A549 (cell line): ENCODE measurements at regions not wholly inside any gene's neighbourhood (a gene's known extent, or its start where the extent isn't known, plus 50 kb on each side); places are given as distances from the start of the nearest gene placed in this dataset.
"Not testable (repeated sequence)": the region's sequence is repeated elsewhere in the genome, so short reads cannot be mapped to it uniquely, and the experiment has no call there.

Experiments used
- ATAC-seq, 2 experiments: fragments of 200-7000 bp in 1 of 2; fragments of >200 bp in 1 of 2; cut with Nextera tagmentation in 1 of 2; cut with Tn5 transposase in 1 of 2; 3 replicates each; pipeline versions ENCODE4 v1.8.0 to v1.9.1; 2018 to 2020; ENCODE audit warnings: mild to moderate bottlenecking in 1 of 2, moderate library complexity in 1 of 2
- CTCF ChIA-PET: fragments of 300-600 bp; sonication (Branson Sonifier 250); formaldehyde crosslinking; extraction: SDS; loops from one replicate; lab custom pipeline; 2021; ENCODE audit warnings: antibody characterized with exemption, inconsistent platforms; lab: Yijun Ruan, JAX
- POLR2A ChIA-PET: fragments of 350-600 bp; formaldehyde crosslinking; extraction: SDS; loops from one replicate; lab custom pipeline; 2021; ENCODE audit warnings: antibody characterized with exemption, inconsistent platforms; lab: Yijun Ruan, JAX
- DNase-seq, 2 experiments: peaks; one replicate each; pipeline versions ENCODE4 v3.0.0 to v3.0.0-alpha.2; 2011 to 2016; ENCODE audit warnings: low read depth in 1 of 2, low spot score in 1 of 2
- FAIRE-seq: peaks from 2 replicates; lab custom pipeline; 2011; peaks lifted over from hg19 to GRCh38; lab: Jason Lieb, UNC
- H3K27ac ChIP-seq, 2 experiments: fragments of >200 bp; sonication (Bioruptor Twin); formaldehyde crosslinking; 3 replicates each; pipeline ENCODE4 v1.5.1; 2016 to 2017
- H3K4me1 ChIP-seq: fragments of >200 bp; sonication (Bioruptor Twin); formaldehyde crosslinking; 3 replicates; pipeline ENCODE4 v1.6.1; 2016
- H3K4me2 ChIP-seq: fragments of >200 bp; sonication (Bioruptor Twin); formaldehyde crosslinking; 3 replicates; pipeline ENCODE4 v1.6.1; 2016
- H3K4me3 ChIP-seq: fragments of >200 bp; sonication (Bioruptor Twin); formaldehyde crosslinking; 3 replicates; pipeline ENCODE4 v1.5.1; 2016
- H3K9me3 ChIP-seq: fragments of >200 bp; sonication (Bioruptor Twin); formaldehyde crosslinking; 3 replicates; pipeline ENCODE4 v1.6.1; 2016
- BCL3 ChIP-seq: fragments of >200 bp; sonication (Bioruptor Twin); formaldehyde crosslinking; IDR thresholded peaks from 3 replicates; pipeline ENCODE4 v1.6.1; 2016
- BHLHE40 ChIP-seq: IDR thresholded peaks from 2 replicates; pipeline ENCODE4 v1.6.1; 2012; ENCODE audit warnings: low read depth, low read length, inconsistent platforms
- CBX8 ChIP-seq: fragments of 200-600 bp; sonication (generic); IDR thresholded peaks from 2 replicates; pipeline ENCODE4 v1.6.1; 2016
- E2F6 ChIP-seq: IDR thresholded peaks from 2 replicates; pipeline ENCODE4 v1.6.1; 2012; ENCODE audit warnings: low read depth, borderline replicate concordance
- EHMT2 ChIP-seq: fragments of 200-600 bp; sonication (generic); IDR thresholded peaks from 2 replicates; pipeline ENCODE4 v1.6.1; 2016; ENCODE audit warnings: antibody characterized with exemption, low read depth, mild to moderate bottlenecking, moderate library complexity
- ELK1 ChIP-seq: fragments of 150-350 bp; IDR thresholded peaks from 2 replicates; pipeline ENCODE4 v1.6.1; 2014; ENCODE audit warnings: low read depth, mild to moderate bottlenecking, low read length
- EP300 ChIP-seq, 2 experiments: fragments of >200 bp; sonication (Bioruptor Twin); formaldehyde crosslinking; IDR thresholded peaks; 2 replicates in 1 of 2; 3 replicates in 1 of 2; pipeline ENCODE4 v1.6.1; 2016 to 2017
- ESRRA ChIP-seq: fragments of 150-350 bp; IDR thresholded peaks from 2 replicates; pipeline ENCODE4 v1.6.1; 2014; ENCODE audit warnings: mild to moderate bottlenecking, low read length, borderline replicate concordance
- GATA3 ChIP-seq: IDR thresholded peaks from 2 replicates; pipeline ENCODE4 v1.6.1; 2012; ENCODE audit warnings: borderline replicate concordance
- HOXB13 ChIP-seq: fragments of 250-450 bp; sonication (Bioruptor Pico); IDR thresholded peaks from 2 replicates; pipeline ENCODE4 v1.5.0; 2020; ENCODE audit warnings: low read depth, mild to moderate bottlenecking, moderate library complexity
- HOXB5 ChIP-seq: fragments of 250-450 bp; sonication (Bioruptor Pico); IDR thresholded peaks from 2 replicates; pipeline ENCODE4 v1.5.0; 2020; ENCODE audit warnings: mild to moderate bottlenecking, moderate library complexity
- JUN ChIP-seq, 2 experiments: fragments of >200 bp; sonication (Bioruptor Twin); formaldehyde crosslinking; IDR thresholded peaks; 2 replicates in 1 of 2; 3 replicates in 1 of 2; pipeline ENCODE4 v1.6.1; 2016 to 2017
- KDM1A ChIP-seq: fragments of 200-600 bp; sonication (generic); IDR thresholded peaks from 2 replicates; pipeline ENCODE4 v1.6.1; 2016; ENCODE audit warnings: low read depth, mild to moderate bottlenecking
- MAX ChIP-seq: IDR thresholded peaks from 2 replicates; pipeline ENCODE4 v1.6.1; 2012
- MAZ ChIP-seq: fragments of 150-350 bp; IDR thresholded peaks from 2 replicates; pipeline ENCODE4 v1.6.1; 2014; ENCODE audit warnings: antibody characterized with exemption, low read depth, low read length, borderline replicate concordance
- NFE2L2 ChIP-seq: fragments of 150-350 bp; conservative IDR thresholded peaks from 2 replicates; pipeline ENCODE4 v1.6.1; 2014; ENCODE audit warnings: low read length
- NR3C1 ChIP-seq: fragments of >200 bp; sonication (Bioruptor Twin); formaldehyde crosslinking; IDR thresholded peaks from 3 replicates; pipeline ENCODE4 v1.6.1; 2017
- PBX3 ChIP-seq: IDR thresholded peaks from 2 replicates; pipeline ENCODE4 v1.6.1; 2012
- POLR2A ChIP-seq: IDR thresholded peaks from 2 replicates; pipeline ENCODE4 v1.6.1; 2012; ENCODE audit warnings: mild to moderate bottlenecking, low read length
- REST ChIP-seq: fragments of 200-600 bp; sonication (generic); IDR thresholded peaks from 2 replicates; pipeline ENCODE4 v1.6.1; 2016; ENCODE audit warnings: antibody characterized with exemption, mild to moderate bottlenecking, moderate library complexity
- RFX5 ChIP-seq: fragments of 450-650 bp; IDR thresholded peaks from 2 replicates; pipeline ENCODE4 v1.7.1; 2014; ENCODE audit warnings: antibody characterized with exemption, mild to moderate bottlenecking, moderate library complexity
- SMC3 ChIP-seq: fragments of >200 bp; sonication (Bioruptor Twin); formaldehyde crosslinking; IDR thresholded peaks from 3 replicates; pipeline ENCODE4 v1.6.1; 2018; ENCODE audit warnings: inconsistent platforms
- SREBF2 ChIP-seq: fragments of 450-650 bp; IDR thresholded peaks from 2 replicates; pipeline ENCODE4 v1.6.1; 2014; ENCODE audit warnings: mild to moderate bottlenecking, moderate library complexity
- ZFP36 ChIP-seq: fragments of 450-650 bp; IDR thresholded peaks from 2 replicates; pipeline ENCODE4 v1.6.1; 2014; ENCODE audit warnings: borderline replicate concordance; ENCODE audit not compliant: partially characterized antibody
- ZSCAN20 ChIP-seq: fragments of 250-450 bp; sonication (Bioruptor Pico); IDR thresholded peaks from 2 replicates; pipeline ENCODE4 v1.8.0; 2022; ENCODE audit warnings: mild to moderate bottlenecking, moderate library complexity
- WGBS: methylation state at CpG from one replicate; pipeline ENCODE4 v1.1.6; 2017; ENCODE audit errors: missing lambda C conversion rate; 5-methylcytosine and 5-hydroxymethylcytosine counted together

- Histone ChIP-seq H3K4me1 (no peaks in the 10 kb centered on the region), H3K27ac (no peak overlapping the region), H3K4me3 (no peak overlapping the region), H3K4me2 (no peak overlapping the region), H3K9me3 (no peaks in the 10 kb centered on the region)
- FAIRE-seq = no peak
- WGBS = 81% methylated on average over 7 of the region's 7 CpGs
- no peak for ATAC-seq
- ChIA-PET POLR2A (no interaction called here), CTCF (no interaction called here)
- no peak for DNase-seq
- TF ChIP-seq MAZ = no peak
- TF ChIP-seq JUN (IDR thresholded peaks at IDR 0.05) = no peak
- TF ChIP-seq KDM1A = no peak
- TF ChIP-seq SMC3 = no peak
- TF ChIP-seq CBX8 = no peak
- no peak for TF ChIP-seq REST
- TF ChIP-seq POLR2A = no peak
- no peak for TF ChIP-seq BCL3
- TF ChIP-seq GATA3 = no peak
- no peak for TF ChIP-seq MAX
- no peak for TF ChIP-seq NFE2L2
- no peak for TF ChIP-seq ESRRA
- no peak for TF ChIP-seq PBX3
- no peak for TF ChIP-seq E2F6
- no peak for TF ChIP-seq RFX5
- TF ChIP-seq HOXB5 (CRISPR knock-in tag) = no peak
These were observed 123.8 kb downstream of the CYP26B1 start for GRCh38 chr2:72023678-72024390.

- ATAC-seq, H3K9me3 ChIP-seq, FAIRE-seq, H3K4me1 ChIP-seq, H3K4me2 ChIP-seq, H3K4me3 ChIP-seq, POLR2A ChIA-PET, DNase-seq, H3K27ac ChIP-seq: not testable (repeated sequence)
- 62% methylated on average over 16 of the region's 16 CpGs for WGBS
- CTCF ChIA-PET = interaction anchor here (1.6 kb wide), 1 partner anchor 11 kb away, joined by 5 read pairs; no protein-coding TSS in a partner anchor
These were observed 126.3 kb downstream of the CYP26B1 start for GRCh38 chr2:72021371-72021770.

GRCh38 chr2:72015266-72015665 is 132.4 kb downstream of the CYP26B1 start:
- H3K4me3 ChIP-seq = no peak overlapping the region
- ATAC-seq = no peak
- H3K9me3 ChIP-seq = no peaks in the 10 kb centered on the region
- ChIA-PET POLR2A (no interaction called here), CTCF (interaction anchor here (0.6 to 0.9 kb wide), 2 partner anchors 844 to 872 kb away, joined by 3 read pairs; partner anchors contain the start of gene SPR)
- TF ChIP-seq HOXB13 (CRISPR knock-in tag) (no peak), ESRRA (no peak), EHMT2 (no peak), NFE2L2 (no peak), HOXB5 (CRISPR knock-in tag) (no peak), BHLHE40 (no peak), RFX5 (no peak), EP300 (IDR thresholded peaks at IDR 0.05) (no peak), ELK1 (no peak), NR3C1 (no peak), KDM1A (no peak), ZSCAN20 (CRISPR knock-in tag) (no peak), ZFP36 (no peak), SREBF2 (no peak)
- no peaks in the 10 kb centered on the region for H3K4me1 ChIP-seq
- H3K27ac ChIP-seq = no peak overlapping the region
- 3% methylated on average over 1 of the region's 1 CpG for WGBS
- DNase-seq = no peak
- H3K4me2 ChIP-seq = no peak overlapping the region
- no peak for FAIRE-seq
